ENCODE measurements at regions not wholly inside any gene's neighbourhood (a gene's known extent, or its start where the extent isn't known, plus 50 kb on each side); places are given as distances from the start of the nearest gene placed in this dataset.
"Not testable (repeated sequence)": the region's sequence is repeated elsewhere in the genome, so short reads cannot be mapped to it uniquely, and the experiment has no call there.

- H3K27ac ChIP-seq = no peak overlapping the region
- no peak for DNase-seq (ENCODE audit: low read depth, low spot score)
These were observed 599.0 kb upstream of the ADGRL2 start for GRCh38 chr1:81201779-81202178.

DNA sequence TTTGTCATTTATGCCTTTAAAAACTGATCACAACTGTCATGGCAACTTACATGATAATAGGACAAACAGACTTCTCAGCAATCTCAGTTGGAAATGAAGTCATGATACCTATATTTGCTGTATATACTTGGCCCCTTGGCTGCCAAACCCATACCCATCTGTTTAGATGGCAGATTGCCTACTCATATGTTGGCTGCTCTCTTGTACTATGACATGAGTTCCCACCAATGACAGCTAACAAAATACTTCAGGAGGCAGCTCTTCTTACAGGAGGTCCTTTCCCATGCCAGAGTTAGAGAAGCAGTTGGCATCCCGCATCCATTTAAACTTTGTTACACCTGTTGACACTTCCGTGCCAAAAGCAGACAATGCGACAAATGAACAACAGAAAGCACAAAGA is 603.1 kb upstream of the ADGRL2 start:
- DNase-seq (ENCODE audit: low read depth, low spot score) = no peak
- H3K27ac ChIP-seq = no peak overlapping the region

- no peak overlapping the region for H3K27ac ChIP-seq
- DNase-seq (ENCODE audit: low read depth, low spot score) = no peak
These were observed 607.8 kb upstream of the ADGRL2 start for GRCh38 chr1:81192647-81193642.

- DNase-seq (ENCODE audit: low read depth, low spot score) = no peak
- no peak overlapping the region for H3K27ac ChIP-seq
These were observed 610.7 kb upstream of the ADGRL2 start for GRCh38 chr1:81190003-81190402.

DNA sequence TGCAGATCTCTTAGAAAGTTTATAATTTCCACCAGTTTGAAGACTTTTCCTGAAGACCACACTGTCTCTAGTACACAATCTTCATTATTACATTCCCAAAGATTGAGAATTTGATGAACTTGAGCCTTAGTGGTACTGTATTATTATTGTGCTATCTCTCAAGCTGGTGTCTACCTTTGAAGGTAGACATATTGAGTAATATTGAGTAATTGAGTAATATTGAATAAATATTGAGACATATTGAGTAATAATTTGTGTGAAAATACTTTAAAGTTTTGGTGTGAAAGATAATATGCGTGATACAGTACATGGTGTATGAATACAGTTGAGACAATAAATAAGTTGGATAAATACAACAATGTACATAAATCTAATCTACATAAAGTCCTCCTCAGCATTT is 613.1 kb upstream of the ADGRL2 start:
- H3K27ac ChIP-seq = no peak overlapping the region
- DNase-seq (ENCODE audit: low read depth, low spot score) = no peak

- H3K27ac ChIP-seq = peak overlapping the region; percentile 30
These were observed 614.5 kb upstream of the ADGRL2 start for GRCh38 chr1:81186261-81186660.

DNA sequence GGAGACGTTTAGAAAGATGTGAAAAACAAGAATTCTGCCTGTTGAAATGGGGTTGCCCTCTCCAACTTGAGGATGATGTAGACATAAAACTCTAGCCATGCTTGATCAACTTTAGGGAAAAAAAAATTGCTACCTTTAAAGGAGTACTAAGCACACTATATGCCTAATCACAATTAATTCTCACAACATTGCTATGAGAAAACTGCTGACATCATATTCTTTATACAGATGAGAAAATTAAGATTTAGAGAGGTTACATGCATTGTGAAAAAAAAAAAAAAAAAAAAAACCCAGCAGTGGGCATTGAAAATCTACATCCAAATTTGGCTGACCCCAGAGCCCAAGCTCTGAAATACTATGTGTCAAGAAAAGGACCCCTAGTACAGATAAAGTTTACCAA is 617.2 kb upstream of the ADGRL2 start:
- no peak overlapping the region for H3K27ac ChIP-seq
- no peak for DNase-seq (ENCODE audit: low read depth, low spot score)

More at GRCh38 chr1:81186261-81186660, 614.5 kb upstream of the ADGRL2 start:
- DNase-seq (ENCODE audit: low read depth, low spot score) = peak; percentile 20

GRCh38 chr1:81183051-81183450 is 617.7 kb upstream of the ADGRL2 start:
- no peak overlapping the region for H3K27ac ChIP-seq
- DNase-seq (ENCODE audit: low read depth, low spot score) = no peak

DNA sequence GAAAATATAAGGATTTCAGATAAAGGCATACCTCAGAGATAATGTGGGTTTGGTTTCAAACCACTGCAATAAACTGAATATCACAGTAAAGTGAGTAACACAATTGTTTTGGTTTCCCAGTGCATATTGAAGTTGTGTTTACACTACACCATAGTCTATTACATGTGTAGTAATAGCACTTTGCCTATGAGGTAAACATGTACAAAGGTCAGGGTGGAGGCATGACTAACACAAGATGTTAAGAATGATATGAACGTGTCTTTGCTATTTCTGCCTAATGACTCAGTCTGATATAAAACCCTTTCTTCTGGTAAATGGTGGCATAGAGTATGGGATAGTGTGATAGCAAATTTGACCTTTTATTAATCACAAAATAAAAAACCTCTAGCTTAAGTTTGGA is 621.5 kb upstream of the ADGRL2 start:
- peak; percentile 94 for DNase-seq (ENCODE audit: low read depth, low spot score)
- H3K27ac ChIP-seq = no peak overlapping the region

GRCh38 chr1:81178431-81179093 is 622.2 kb upstream of the ADGRL2 start:
- H3K27ac ChIP-seq; DNase-seq (ENCODE audit: low read depth, low spot score): not testable (repeated sequence)

DNA sequence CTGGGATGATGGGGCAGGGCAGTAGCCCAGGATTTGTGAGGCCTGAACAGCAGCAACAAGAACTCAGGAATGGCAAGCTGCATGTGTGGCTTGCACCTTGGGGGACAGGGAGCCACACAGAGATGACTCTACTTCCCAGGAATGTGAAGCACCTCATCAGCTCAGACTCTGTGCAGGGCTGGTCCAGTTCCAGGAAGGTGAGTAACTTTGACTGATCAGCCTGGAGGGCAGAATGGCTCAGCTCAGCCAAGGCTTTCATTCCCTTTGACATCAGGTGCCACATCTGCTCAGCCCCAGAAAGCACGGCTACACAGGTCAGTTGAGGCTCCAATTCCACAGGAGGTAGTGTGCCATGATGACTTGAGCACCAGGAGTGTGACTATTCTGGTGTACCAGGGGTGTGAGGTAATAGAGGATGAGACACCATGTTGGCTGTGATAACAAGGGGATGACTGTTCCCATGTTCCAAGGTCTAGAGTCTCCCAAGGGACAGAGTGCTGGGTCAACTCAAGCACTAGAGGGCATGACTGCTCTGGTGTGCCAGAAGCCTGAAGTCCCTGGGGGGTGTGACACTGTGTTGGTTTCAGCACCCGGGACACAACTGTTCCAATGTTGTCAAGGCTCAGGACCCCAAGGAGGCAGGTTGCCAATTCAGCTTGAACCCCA is 625.8 kb upstream of the ADGRL2 start:
- H3K27ac ChIP-seq = peak overlapping the region; percentile 52
- peak; percentile 96 for DNase-seq (ENCODE audit: low read depth, low spot score)

DNA sequence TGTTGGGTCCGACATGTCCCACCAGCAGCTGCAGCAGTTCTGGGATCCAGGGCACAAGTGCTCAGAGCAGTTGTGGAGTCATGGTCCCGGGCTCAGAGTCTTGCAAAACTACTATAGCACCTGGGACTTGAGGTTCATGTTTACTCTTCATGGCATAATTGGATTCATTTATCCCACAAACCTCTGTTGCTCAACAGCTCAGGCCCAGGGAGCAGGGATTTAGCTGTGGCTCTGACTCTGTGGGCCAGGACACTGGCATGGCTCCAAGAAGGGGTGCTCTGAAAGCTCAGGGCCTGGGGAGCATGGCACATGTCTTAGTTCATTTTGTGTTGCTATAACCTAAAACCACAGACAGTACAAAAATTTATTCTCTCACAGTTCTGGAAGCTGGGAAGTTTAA is 626.7 kb upstream of the ADGRL2 start:
- DNase-seq (ENCODE audit: low read depth, low spot score) = no peak
- H3K27ac ChIP-seq = peak overlapping the region; percentile 52

GRCh38 chr1:81172483-81172882 is 628.3 kb upstream of the ADGRL2 start:
- H3K27ac ChIP-seq = no peak overlapping the region
- DNase-seq (ENCODE audit: low read depth, low spot score) = no peak

- H3K27ac ChIP-seq = no peak overlapping the region
- no peak for DNase-seq (ENCODE audit: low read depth, low spot score)
These were observed 630.0 kb upstream of the ADGRL2 start for GRCh38 chr1:81170721-81171120.

GRCh38 chr1:81165963-81166362 is 634.8 kb upstream of the ADGRL2 start:
- no peak overlapping the region for H3K27ac ChIP-seq
- no peak for DNase-seq (ENCODE audit: low read depth, low spot score)

- DNase-seq (ENCODE audit: low read depth, low spot score) = no peak
- no peak overlapping the region for H3K27ac ChIP-seq
These were observed 640.0 kb upstream of the ADGRL2 start for GRCh38 chr1:81160696-81161095.

DNA sequence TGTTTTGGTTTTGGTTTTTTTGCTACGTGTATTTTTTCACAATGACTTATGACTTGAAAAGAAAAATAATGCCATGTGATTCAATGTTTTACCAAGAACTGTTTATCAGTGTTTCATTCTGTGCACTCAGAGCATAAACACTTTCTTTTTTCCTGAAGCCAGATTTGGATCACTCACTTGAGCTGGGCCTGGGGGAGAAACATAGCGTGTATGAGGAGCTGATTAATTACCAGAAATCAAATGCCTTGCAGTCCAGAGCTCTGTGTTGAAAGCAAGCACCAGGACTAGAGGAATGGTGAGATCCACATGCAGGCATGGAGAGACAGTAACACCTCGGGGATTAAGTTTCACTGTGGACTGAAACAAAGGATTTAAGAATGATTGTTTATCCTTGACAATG is 642.1 kb upstream of the ADGRL2 start:
- no peak overlapping the region for H3K27ac ChIP-seq
- no peak for DNase-seq (ENCODE audit: low read depth, low spot score)

GRCh38 chr1:81157686-81158085 is 643.0 kb upstream of the ADGRL2 start:
- no peak for DNase-seq (ENCODE audit: low read depth, low spot score)

GRCh38 chr1:81156887-81157286 is 643.8 kb upstream of the ADGRL2 start:
- no peak for DNase-seq (ENCODE audit: low read depth, low spot score)
- H3K27ac ChIP-seq = no peak overlapping the region

More at GRCh38 chr1:81157686-81158085, 643.0 kb upstream of the ADGRL2 start:
- H3K27ac ChIP-seq = no peak overlapping the region

DNA sequence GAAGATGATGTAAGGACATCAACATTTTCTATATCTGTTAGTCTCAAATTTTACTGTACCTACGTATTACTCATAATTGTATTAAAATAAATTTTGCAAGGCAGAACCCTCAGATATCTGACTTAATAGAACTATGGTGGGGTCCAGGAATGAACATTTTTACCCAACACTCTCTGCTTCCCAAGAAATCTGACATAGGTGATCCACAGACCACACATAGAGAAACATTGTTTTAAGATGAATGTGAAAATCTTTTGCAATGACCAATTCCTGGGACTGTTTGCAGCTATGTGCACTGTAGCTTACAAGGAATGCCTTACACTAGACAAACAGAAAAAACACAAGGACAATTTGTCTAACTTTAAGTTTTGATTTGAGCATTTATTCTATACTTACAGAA is 645.6 kb upstream of the ADGRL2 start:
- DNase-seq (ENCODE audit: low read depth, low spot score) = no peak
- no peak overlapping the region for H3K27ac ChIP-seq

DNA sequence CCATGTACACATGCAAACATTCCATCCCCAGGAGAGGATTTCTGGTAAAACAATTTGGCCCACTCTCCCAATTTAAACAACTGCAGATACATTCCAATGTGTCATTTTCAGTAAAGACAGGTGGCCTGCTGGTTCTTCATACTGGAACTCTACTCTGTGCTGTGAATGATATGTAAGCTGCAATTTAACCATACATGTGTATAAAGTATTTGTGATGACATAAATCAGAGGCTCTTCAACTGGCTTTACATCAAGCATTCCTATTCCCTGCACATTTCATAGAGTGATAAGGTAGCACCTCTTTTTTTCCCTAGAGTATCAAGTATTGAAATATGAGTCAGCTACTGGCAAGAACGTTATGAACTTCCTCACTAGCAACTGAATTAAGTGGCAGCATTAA is 649.5 kb upstream of the ADGRL2 start:
- no peak for DNase-seq (ENCODE audit: low read depth, low spot score)
- H3K27ac ChIP-seq = no peak overlapping the region
